Heart left ventricle (tissue), 16 donors: ENCODE measurements at regions not wholly inside any gene's neighbourhood (a gene's known extent, or its start where the extent isn't known, plus 50 kb on each side); places are given as distances from the start of the nearest gene placed in this dataset.

ENCODE experiments used
- ATAC-seq, 4 donors: fragments of 200-7000 bp; cut with Tn5 transposase; one replicate each; pipeline ENCODE4 v1.9.1; 2020 to 2022; ENCODE audit warnings: moderate library complexity in 4 of 4, mild to moderate bottlenecking in 3 of 4, moderate number of reproducible peaks in 1 of 4
- DNase-seq, 5 donors: peaks; one replicate each; pipeline ENCODE4 v3.0.0-alpha.2; 2020
- H3K27ac ChIP-seq, 12 donors: fragments of 200-600 bp; sonication (generic) in 4 of 12; one replicate each; pipeline versions ENCODE4 v1.5.0 to v1.8.0; 2016 to 2022; ENCODE audit warnings: mild to moderate bottlenecking in 2 of 12
- H3K27me3 ChIP-seq, 9 donors: fragments of 200-600 bp; sonication (generic) in 2 of 9; one replicate each; pipeline versions ENCODE4 v1.5.1 to v1.8.0; 2016 to 2022; ENCODE audit warnings: mild to moderate bottlenecking in 3 of 9
- H3K36me3 ChIP-seq, 9 donors: fragments of 200-600 bp; sonication (generic) in 2 of 9; one replicate each; pipeline versions ENCODE4 v1.5.0 to v1.8.0; 2018 to 2022; ENCODE audit warnings: mild to moderate bottlenecking in 2 of 9
- H3K4me1 ChIP-seq, 12 donors: fragments of 200-600 bp; sonication (generic) in 4 of 12; one replicate each; pipeline versions ENCODE4 v1.5.0 to v1.8.0; 2016 to 2022; ENCODE audit warnings: mild to moderate bottlenecking in 3 of 12
- H3K4me3 ChIP-seq, 12 donors: fragments of 200-600 bp; sonication (generic) in 4 of 12; one replicate each; pipeline versions ENCODE4 v1.5.0 to v1.8.0; 2017 to 2022; ENCODE audit warnings: mild to moderate bottlenecking in 9 of 12, moderate library complexity in 4 of 12
- H3K9me3 ChIP-seq, 12 donors: fragments of 200-600 bp; sonication (generic) in 4 of 12; one replicate each; pipeline versions ENCODE4 v1.5.0 to v1.8.0; 2016 to 2022; ENCODE audit warnings: mild to moderate bottlenecking in 1 of 12
- CTCF ChIP-seq, 12 donors: fragments of 200-600 bp; sonication (generic) in 4 of 12; IDR thresholded peaks; one replicate each; pipeline versions ENCODE4 v1.5.0 to v1.8.0; 2018 to 2022; ENCODE audit warnings: antibody characterized with exemption in 12 of 12, mild to moderate bottlenecking in 5 of 12
- POLR2A ChIP-seq, 2 donors: fragments of 450-650 bp; IDR thresholded peaks; one replicate each; pipeline ENCODE4 v1.6.1; 2017; ENCODE audit warnings: antibody characterized with exemption in 2 of 2, mild to moderate bottlenecking in 2 of 2, moderate library complexity in 2 of 2
- WGBS, 4 donors: extraction: QIAGEN DNeasy Blood & Tissue Kit in 2 of 4; methylation state at CpG; one replicate each; pipeline versions ENCODE4 v1.1.5 to v1.1.7; 2013 to 2018; 5-methylcytosine and 5-hydroxymethylcytosine counted together
- intact Hi-C, 10 donors: fragments of 100-400 bp; cut with DNase I; formaldehyde crosslinking; loops; one replicate each; pipeline versions ENCODE4 v1.11.1 to v1.14.2; 2022
- donor health status: ischemic (EF 13 %, LVEDD 7.1; RV severe dilation, severe dysfunction).
- donor health status: healthy with polysubstance abuse.
- donor health status: DM: no; HTN: yes; CAD: no.
- donor health status: DM: no; HTN: no; CAD: no.
- donor health status: ischemic (EF 25% LVEDD 6.9; RV normal size, moderate dysfunction).
- donor health status: ischemic (EF 25% LVEDD 5.7; RV mildly dilated, moderate dysfunction).
- donor health status: healthy.
- donor health status: DM: yes; HTN: yes; CAD: no.
- donor health status: ischemic (EF 35%, LVEDD 5.7; RV mildly dilated, moderate dysfunction).
- donor health status: nonischemic (EF 11% LVEDD 7.7; RV severe dilation, severe dysfunction).
- donor health status: DM: yes; HTN: yes; CAD: no.
- donor health status: PGD.
- donor health status: ischemic (EF 29% LVEDD 5.4; RV normal size, mild dysfunction).
- donor health status: nonischemic (EF 23%, LVEDD 6.1; RV moderate dilation, normal function).

DNA sequence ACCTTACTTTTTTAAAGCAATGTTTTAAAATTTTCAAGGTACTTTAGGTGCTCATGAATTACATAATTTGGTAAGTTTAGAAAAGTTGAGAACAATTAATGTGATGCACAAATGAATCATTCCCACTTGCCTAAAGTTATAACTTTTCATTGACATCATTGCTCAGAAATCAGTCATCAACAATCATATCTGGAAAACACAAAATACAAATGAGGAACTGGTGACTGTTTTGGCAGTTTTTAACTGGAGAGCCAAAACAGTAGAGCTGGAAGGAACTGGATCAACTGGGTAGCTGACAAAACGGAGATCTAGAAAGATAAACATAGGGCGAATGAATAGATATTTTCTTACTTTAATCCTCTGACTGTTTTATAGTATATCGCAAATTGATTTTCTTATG lies 767.1 kb downstream of the IGSF11 start:
- TF ChIP-seq CTCF (IDR thresholded peaks at IDR 0.05) (no peak), POLR2A (IDR thresholded peaks at IDR 0.05) (no peak)
- no peaks in the 10 kb centered on the region for H3K27me3 ChIP-seq
- H3K27ac ChIP-seq, result no peak overlapping the region
- 84 to 88% (median 86%) methylated on average over 3 of the region's 3 CpGs for WGBS, 4 donors
- no peak for DNase-seq
- ATAC-seq, result no peak
- peaks cover 0 to 28% (median 7%) of the 10 kb centered on the region in 12 donors for H3K9me3 ChIP-seq
- no peaks in the 10 kb centered on the region for H3K36me3 ChIP-seq
- intact Hi-C loops, result no loop called here
- H3K4me3 ChIP-seq, result no peak overlapping the region
- no peaks in the 10 kb centered on the region for H3K4me1 ChIP-seq

GRCh38 chr3:118269537-118270125 lies 765.0 kb downstream of the IGSF11 start:
- Histone ChIP-seq H3K36me3 (no peaks in the 10 kb centered on the region), H3K27me3 (no peaks in the 10 kb centered on the region), H3K9me3 (peaks cover 0 to 27% (median 7%) of the 10 kb centered on the region in 12 donors), H3K4me1 (no peaks in the 10 kb centered on the region), H3K4me3 (no peak overlapping the region), H3K27ac (no peak overlapping the region)
- WGBS, 4 donors, result 91 to 96% (median 94%) methylated on average over 11 to 38 of the region's 38 CpGs
- intact Hi-C loops, result no loop called here
- peak in 1 of 5 donors; percentile 55 for DNase-seq
- TF ChIP-seq POLR2A (IDR thresholded peaks at IDR 0.05) (no peak), CTCF (IDR thresholded peaks at IDR 0.05) (no peak)
- ATAC-seq, result no peak

- no peak for ATAC-seq
- no peak overlapping the region for H3K27ac ChIP-seq
Measured at GRCh38 chr3:118272991-118273390, 761.7 kb downstream of the IGSF11 start.

DNA sequence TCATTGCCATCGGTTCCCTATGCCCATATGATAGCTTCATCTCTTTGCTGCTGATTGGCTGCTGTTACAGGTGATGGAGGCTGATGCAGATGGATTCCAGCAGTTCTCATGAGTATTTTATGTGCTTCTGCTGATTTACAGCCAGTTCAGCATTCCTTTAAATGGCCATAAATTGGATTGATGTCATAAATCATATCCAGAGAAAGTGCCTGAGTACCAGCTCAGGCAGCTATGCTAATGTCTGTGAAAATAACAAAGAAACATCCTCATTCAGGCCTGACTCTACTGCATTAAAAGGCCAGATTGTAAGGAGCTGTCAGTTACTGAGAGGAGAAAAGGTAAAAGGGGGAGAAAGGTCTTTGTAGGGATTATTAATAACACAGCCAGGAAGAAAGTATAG lies 756.8 kb downstream of the IGSF11 start:
- 31 to 94% (median 92%) methylated on average over 1 of the region's 1 CpG for WGBS, 4 donors
- intact Hi-C loops, result no loop called here
- H3K36me3 ChIP-seq, result no peaks in the 10 kb centered on the region
- no peak for ATAC-seq
- no peaks in the 10 kb centered on the region for H3K9me3 ChIP-seq
- no peaks in the 10 kb centered on the region for H3K4me1 ChIP-seq
- TF ChIP-seq POLR2A (IDR thresholded peaks at IDR 0.05) (no peak), CTCF (IDR thresholded peaks at IDR 0.05) (no peak)
- DNase-seq, result no peak
- H3K27ac ChIP-seq, result no peak overlapping the region
- H3K27me3 ChIP-seq, result no peaks in the 10 kb centered on the region
- no peak overlapping the region for H3K4me3 ChIP-seq

More at GRCh38 chr3:118272991-118273390, 761.7 kb downstream of the IGSF11 start:
- 73 to 91% (median 90%) methylated on average over 2 of the region's 2 CpGs for WGBS, 4 donors
- intact Hi-C loops, result no loop called here
- no peak overlapping the region for H3K4me3 ChIP-seq
- peaks cover 0 to 7% (median 0%) of the 10 kb centered on the region in 12 donors for H3K9me3 ChIP-seq
- no peaks in the 10 kb centered on the region for H3K4me1 ChIP-seq
- H3K27me3 ChIP-seq, result no peaks in the 10 kb centered on the region
- no peak for DNase-seq
- no peak for TF ChIP-seq POLR2A (IDR thresholded peaks at IDR 0.05)
- TF ChIP-seq CTCF (IDR thresholded peaks at IDR 0.05), result no peak
- H3K36me3 ChIP-seq, result no peaks in the 10 kb centered on the region
